ENCODE measurements at regions not wholly inside any gene's neighbourhood (a gene's known extent, or its start where the extent isn't known, plus 50 kb on each side); places are given as distances from the start of the nearest gene placed in this dataset.

DNA sequence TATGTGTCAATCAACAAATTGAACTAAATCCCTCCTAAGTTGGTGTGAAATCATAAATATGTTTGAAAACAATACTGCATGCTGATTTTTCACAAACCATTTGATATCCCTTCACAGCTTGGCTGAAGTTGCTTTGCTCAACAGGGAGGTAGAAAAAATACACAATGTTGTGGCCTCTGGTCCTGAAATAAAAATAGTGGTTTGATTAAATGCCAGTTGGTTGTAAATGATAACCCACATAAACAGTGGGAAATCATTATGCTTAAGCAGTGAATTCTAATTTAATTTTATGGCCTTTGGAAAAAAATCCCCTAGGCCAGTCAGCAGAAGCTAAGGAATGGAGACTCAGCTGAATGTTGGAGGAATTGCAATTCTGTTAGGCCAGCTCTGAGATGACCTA lies 359.4 kb upstream of the CWC22 start:
- no peak for DNase-seq (ENCODE audit: low read depth)

DNA sequence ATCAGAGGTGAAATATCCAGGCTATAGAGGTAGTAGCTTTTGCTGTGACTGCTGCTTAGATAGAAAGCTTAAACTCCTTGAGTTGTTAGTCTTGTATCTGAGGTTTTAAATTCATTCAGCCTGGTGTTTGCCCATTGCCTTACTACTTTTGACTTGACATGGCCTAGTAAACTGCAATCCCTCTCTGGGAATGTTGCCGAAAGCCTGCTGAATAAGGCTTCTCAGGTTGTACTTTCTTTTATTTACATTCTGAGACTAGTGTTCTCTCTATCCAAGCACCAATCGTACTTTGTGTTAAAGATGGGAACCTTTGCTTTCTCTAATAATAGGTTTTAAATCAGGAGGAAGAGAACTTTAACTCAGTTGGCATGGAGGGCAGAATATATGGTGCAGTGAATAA lies 357.6 kb upstream of the CWC22 start:
- no peak for DNase-seq (ENCODE audit: low read depth)

- DNase-seq (ENCODE audit: low read depth), result no peak
Measured at GRCh38 chr2:180360283-180360618, 353.2 kb upstream of the CWC22 start.

DNA sequence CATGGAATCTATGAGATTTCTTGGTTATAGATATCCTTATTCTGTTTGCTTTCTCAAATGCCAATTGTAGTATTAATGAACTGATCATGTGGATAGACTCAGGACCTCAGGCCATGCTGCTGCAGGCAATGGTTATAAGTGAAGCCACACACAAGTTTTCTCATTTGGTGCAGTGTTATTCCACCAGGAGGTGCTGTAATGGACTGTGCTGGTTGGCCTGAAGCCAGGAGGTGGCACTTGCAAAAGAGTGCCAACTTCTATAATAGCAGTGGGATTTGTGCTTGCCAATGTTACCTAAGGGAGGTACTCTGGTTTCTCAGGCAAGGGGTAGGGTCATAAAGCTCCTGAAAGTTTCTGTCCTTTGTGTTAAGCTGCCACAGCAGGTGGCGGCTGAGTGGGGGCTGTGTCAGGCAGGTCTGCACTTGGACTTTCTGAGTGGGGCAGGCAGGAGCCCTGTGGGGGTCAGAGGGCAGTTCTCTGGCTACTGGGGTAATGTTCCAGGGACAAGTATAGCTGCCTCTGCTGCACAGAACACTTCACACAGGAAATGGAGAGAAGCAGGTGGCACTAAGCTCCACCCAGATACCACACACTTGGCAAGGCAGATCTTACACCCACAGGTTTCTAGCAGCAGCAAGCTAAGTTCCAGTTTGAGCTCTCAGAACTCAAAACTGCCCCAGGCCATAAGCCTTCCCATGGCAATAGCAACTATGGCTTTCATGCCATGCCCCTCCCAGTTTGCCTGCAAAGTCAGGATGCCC lies 352.6 kb upstream of the CWC22 start:
- DNase-seq (ENCODE audit: low read depth), result peak; percentile 11

- no peak for DNase-seq (ENCODE audit: low read depth)
Measured at GRCh38 chr2:180358458-180358857, 351.4 kb upstream of the CWC22 start.

DNA sequence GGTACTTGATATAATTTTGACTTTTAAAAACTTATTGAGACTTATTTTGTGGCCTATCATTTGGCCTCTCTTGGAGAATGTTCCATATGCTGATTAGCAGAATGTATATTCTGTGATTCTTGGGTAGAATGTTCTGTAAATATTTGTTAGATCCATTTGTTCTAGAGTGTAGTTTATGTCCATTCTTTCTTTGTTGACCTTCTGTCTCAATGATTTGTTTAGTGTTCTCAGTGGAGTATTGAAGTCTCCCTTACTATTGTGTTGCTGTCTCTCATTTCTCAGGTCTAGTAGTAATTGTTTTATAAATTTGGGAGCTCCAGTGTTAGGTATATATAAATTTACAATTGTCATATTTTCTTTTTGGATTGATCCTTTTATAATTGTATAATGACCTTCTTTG lies 349.6 kb upstream of the CWC22 start:
- DNase-seq (ENCODE audit: low read depth), result no peak

DNA sequence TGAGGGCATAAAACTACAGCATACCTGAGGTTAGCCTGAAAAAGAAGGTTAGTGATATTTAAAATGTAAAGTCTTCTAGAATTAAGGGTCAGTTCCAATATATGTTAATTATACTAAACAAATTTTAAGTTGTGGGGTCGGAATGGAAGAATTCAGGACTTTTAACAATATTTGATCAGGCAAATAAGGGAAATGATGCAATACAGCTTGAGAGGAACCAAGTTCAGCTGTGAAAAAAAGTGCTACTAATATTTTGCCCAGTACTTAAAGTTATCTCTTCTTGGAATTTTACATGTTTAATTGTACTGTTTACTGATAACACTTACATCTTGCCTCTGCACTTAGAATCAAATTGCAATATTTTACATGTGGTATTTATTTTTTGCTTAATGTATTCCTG lies 345.5 kb upstream of the CWC22 start:
- DNase-seq (ENCODE audit: low read depth), result no peak

- no peak for DNase-seq (ENCODE audit: low read depth)
Measured at GRCh38 chr2:180349809-180350208, 342.7 kb upstream of the CWC22 start.

DNA sequence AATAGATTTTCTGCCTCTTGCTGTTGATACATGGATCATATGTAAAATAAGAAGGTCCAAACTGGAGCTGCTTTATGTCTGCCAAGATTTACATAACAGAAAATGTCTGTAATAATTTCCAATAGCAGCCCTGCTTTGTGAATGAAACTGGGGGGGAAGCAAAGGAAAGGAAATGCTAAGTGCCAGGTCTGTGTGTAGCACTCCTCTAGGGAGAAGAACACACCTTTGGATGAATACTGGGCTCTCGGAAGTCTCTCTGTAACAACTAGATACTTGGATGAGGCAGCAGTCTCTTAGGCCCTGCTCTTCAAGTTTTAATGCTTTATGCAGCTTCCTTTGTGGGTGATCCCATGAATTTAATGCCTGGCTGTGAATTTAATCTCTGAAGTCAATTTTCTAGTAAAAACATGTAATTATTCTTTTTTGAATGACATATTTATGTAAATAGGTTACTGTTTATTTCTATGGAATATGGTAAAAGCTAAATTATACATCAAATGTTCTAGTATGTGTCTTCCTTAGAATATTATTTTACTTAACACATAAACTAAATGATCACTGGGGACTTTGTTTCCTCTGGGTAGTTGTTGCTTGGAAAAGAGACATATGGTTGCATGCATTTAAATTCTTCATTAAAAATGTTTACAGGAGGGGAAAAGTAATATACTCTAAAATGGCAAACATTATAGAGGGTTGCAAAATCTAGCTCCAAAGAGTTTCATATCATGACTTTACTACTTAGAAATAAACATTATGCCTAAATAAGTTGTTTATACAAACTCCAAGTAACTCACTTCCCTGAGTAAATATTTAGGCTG lies 336.6 kb upstream of the CWC22 start:
- DNase-seq (ENCODE audit: low read depth), result no peak

DNA sequence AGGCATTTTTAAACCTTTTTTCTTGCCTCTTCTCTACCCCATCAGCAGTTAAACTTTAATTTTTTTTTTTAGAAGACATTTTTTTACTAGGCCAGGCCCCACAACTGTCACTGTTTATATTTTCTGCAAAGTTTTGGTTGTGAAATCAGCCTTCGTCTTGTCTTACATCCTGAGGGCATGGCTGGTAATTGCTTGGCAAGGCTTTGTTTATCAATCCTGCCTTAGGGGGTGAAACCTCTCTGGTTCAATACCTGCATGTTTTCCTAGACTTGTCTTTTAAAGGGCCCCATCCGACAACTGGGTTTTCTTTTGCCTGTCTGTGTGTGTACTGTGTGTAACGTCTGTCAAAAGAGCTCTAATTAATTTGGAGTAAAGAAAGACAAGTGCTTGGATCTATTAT lies 330.0 kb upstream of the CWC22 start:
- DNase-seq (ENCODE audit: low read depth), result no peak

- no peak for DNase-seq (ENCODE audit: low read depth)
Measured at GRCh38 chr2:180336550-180336949, 329.5 kb upstream of the CWC22 start.

DNA sequence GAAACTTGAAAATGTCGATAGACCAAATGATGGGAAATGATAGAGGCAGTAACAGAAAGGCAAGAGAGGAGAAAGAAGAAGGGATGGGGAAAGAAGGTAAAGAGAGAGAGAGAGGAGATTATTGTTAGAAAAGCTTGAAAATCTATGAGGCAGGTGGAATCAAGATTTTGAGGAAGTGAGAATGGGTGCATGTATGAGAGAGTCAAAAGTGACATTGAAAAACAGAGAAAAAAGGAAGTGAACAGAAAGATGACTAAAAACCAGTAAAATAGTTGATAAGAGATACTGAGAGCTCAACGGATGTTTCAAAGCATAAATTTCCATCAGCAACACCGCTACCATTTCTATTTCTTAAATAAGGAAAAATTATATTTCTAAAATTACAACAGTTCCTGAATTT lies 327.4 kb upstream of the CWC22 start:
- DNase-seq (ENCODE audit: low read depth), result no peak

GRCh38 chr2:180328795-180329422 lies 321.8 kb upstream of the CWC22 start:
- no peak for DNase-seq (ENCODE audit: low read depth)

- DNase-seq (ENCODE audit: low read depth), result no peak
Measured at GRCh38 chr2:180327185-180327584, 320.1 kb upstream of the CWC22 start.

- DNase-seq (ENCODE audit: low read depth), result no peak
Measured at GRCh38 chr2:180325416-180326120, 318.5 kb upstream of the CWC22 start.

DNA sequence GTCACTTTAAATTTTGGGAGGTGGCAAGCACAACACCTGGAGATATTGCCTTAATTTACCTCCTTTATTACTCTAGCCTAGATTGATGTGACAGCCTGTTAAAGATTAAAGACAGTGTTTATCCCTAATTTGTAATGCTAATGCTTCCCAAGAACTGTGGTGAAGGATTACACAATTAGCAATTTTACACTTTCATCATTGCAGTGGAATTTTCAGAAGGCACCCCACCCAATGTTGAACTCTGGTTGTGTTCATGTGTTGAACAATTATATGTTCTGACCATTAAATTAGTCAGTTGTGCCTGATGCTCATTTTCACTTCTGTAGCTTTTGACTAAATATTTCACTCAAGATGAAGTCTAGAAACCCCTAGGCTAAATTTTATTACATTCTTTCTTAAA lies 317.1 kb upstream of the CWC22 start:
- DNase-seq (ENCODE audit: low read depth), result no peak

- no peak for DNase-seq (ENCODE audit: low read depth)
Measured at GRCh38 chr2:180322781-180323180, 315.7 kb upstream of the CWC22 start.

- no peak for DNase-seq (ENCODE audit: low read depth)
Measured at GRCh38 chr2:180319586-180320405, 312.7 kb upstream of the CWC22 start.

- DNase-seq (ENCODE audit: low read depth), result no peak
Measured at GRCh38 chr2:180314086-180314485, 307.0 kb upstream of the CWC22 start.

- DNase-seq (ENCODE audit: low read depth), result no peak
Measured at GRCh38 chr2:180312542-180312941, 305.4 kb upstream of the CWC22 start.

GRCh38 chr2:180307096-180307495 lies 300.0 kb upstream of the CWC22 start:
- no peak for DNase-seq (ENCODE audit: low read depth)
